ENCODE measurements at regions not wholly inside any gene's neighbourhood (a gene's known extent, or its start where the extent isn't known, plus 50 kb on each side); places are given as distances from the start of the nearest gene placed in this dataset.

GRCh38 chr12:86799616-86800015 is 543.4 kb upstream of the MGAT4C start:
- Mint-ChIP-seq H3K27ac (no peak overlapping the region), H3K27me3 (ENCODE audit: low read depth) (no peaks in the 10 kb centered on the region), H3K4me1 (0 out of 4 replicates have a peak, but pooled peaks cover 0 to 1% of the 10 kb centered on the region in 2 experiments), H3K36me3 (ENCODE audit: insufficient read depth in 1 of 3, low read depth in 3 of 3) (no peaks in the 10 kb centered on the region), H3K4me3 (no peak overlapping the region), H3K9me3 (no peaks in the 10 kb centered on the region)
- Histone ChIP-seq H3K9me3 (ENCODE audit: control insufficient read depth, low read depth, low read length) (no peaks in the 10 kb centered on the region), H3K4me2 (ENCODE audit: insufficient read depth, insufficient read length, low read length) (no peak overlapping the region), H2BK120ac (ENCODE audit: low read depth, low read length, poor library complexity, severe bottlenecking) (no peak overlapping the region), H3K4ac (ENCODE audit: low read depth, low read length) (no peak overlapping the region), H3K9ac (ENCODE audit: extremely low read depth, insufficient read length, low read length) (no peak overlapping the region), H3K23ac (ENCODE audit: insufficient read length, low read depth, low read length) (no peak overlapping the region), H4K91ac (ENCODE audit: insufficient read length, low read depth, low read length) (no peak overlapping the region), H3K79me1 (ENCODE audit: insufficient read depth, low read depth, low read length, poor library complexity, severe bottlenecking) (no peaks in the 10 kb centered on the region), H4K20me1 (ENCODE audit: control insufficient read depth, insufficient read depth, insufficient read length) (no peaks in the 10 kb centered on the region), H3K23me2 (ENCODE audit: insufficient read length, low read depth, low read length, poor library complexity, severe bottlenecking) (no peaks in the 10 kb centered on the region), H3K14ac (ENCODE audit: insufficient read depth, low read length) (no peak overlapping the region), H3K27ac (ENCODE audit: insufficient read length, low read depth, low read length) (no peak overlapping the region), H3K79me2 (ENCODE audit: insufficient read depth, low read length) (no peaks in the 10 kb centered on the region), H2BK20ac (ENCODE audit: low read depth, low read length, poor library complexity, severe bottlenecking) (no peak overlapping the region), H3K56ac (ENCODE audit: insufficient read length, low read depth, low read length) (no peak overlapping the region), H3K27me3 (ENCODE audit: insufficient read depth, low read length) (no peaks in the 10 kb centered on the region), H3K18ac (ENCODE audit: insufficient read length, low read depth, low read length) (no peak overlapping the region), H3K4me1 (ENCODE audit: insufficient read depth, low read length) (no peaks in the 10 kb centered on the region), H2BK15ac (ENCODE audit: low read depth, low read length) (no peak overlapping the region), H4K8ac (replicated peaks; ENCODE audit: insufficient read length, low read depth, low read length) (no peak overlapping the region), H3T11ph (ENCODE audit: low read length) (no peak overlapping the region), H2BK5ac (ENCODE audit: insufficient read length, low read length) (no peak overlapping the region), H4K5ac (ENCODE audit: insufficient read length, low read depth, low read length) (no peak overlapping the region), H2AK5ac (ENCODE audit: insufficient read length, low read length) (no peak overlapping the region), H2BK12ac (ENCODE audit: insufficient read length, low read depth, low read length) (no peak overlapping the region), H2AFZ (ENCODE audit: low read length) (no peak overlapping the region)
- TF ChIP-seq CTCF (conservative IDR thresholded peaks at IDR 0.05): no peak
- DNase-seq: no peak
- no CpG with 5 or more reads among the region's 2 CpGs for WGBS (ENCODE audit: extremely low coverage, insufficient read length, low lambda C conversion rate)
